Activated CD8-positive, alpha-beta memory T cell treated with anti-CD3 and anti-CD28 coated beads, Interleukin-2, amount 10 ng/mL, durations not matched to agents 7 days and 5 days (primary cell): ENCODE measurements at regions not wholly inside any gene's neighbourhood (a gene's known extent, or its start where the extent isn't known, plus 50 kb on each side); places are given as distances from the start of the nearest gene placed in this dataset.

ENCODE experiments used
- ATAC-seq: fragments of 150-1000 bp; cut with Tn5 transposase; one replicate; pipeline ENCODE4 v1.10.0; 2021; ENCODE audit warnings: moderate library complexity
- CTCF ChIA-PET: fragments of 350-600 bp; sonication (Branson Sonifier 250); formaldehyde crosslinking; loops from one replicate; lab custom pipeline; 2021; ENCODE audit warnings: antibody characterized with exemption; lab: Charles Lee
- DNase-seq: peaks from one replicate; pipeline ENCODE4 v3.0.0-alpha.2; 2020
- H3K27ac Mint-ChIP-seq: one replicate; pipeline ENCODE4 v1.8.0; 2021; ENCODE audit warnings: mild to moderate bottlenecking, mixed read lengths
- H3K27me3 Mint-ChIP-seq: one replicate; pipeline ENCODE4 v1.8.0; 2021; ENCODE audit warnings: mixed read lengths
- H3K36me3 Mint-ChIP-seq: one replicate; pipeline ENCODE4 v1.8.0; 2021; ENCODE audit warnings: mild to moderate bottlenecking, mixed read lengths
- H3K4me1 Mint-ChIP-seq: one replicate; pipeline ENCODE4 v1.8.0; 2021; ENCODE audit warnings: mixed read lengths
- H3K4me3 Mint-ChIP-seq: one replicate; pipeline ENCODE4 v1.8.0; 2021; ENCODE audit warnings: mild to moderate bottlenecking, moderate library complexity, mixed read lengths
- H3K9me3 Mint-ChIP-seq: one replicate; pipeline ENCODE4 v1.8.0; 2022; ENCODE audit warnings: low read depth, mixed read lengths

GRCh38 chr15:31163769-31164572 is 62.4 kb upstream of the TRPM1 start:
- no peak overlapping the region for H3K27ac Mint-ChIP-seq
- no peaks in the 10 kb centered on the region for H3K9me3 Mint-ChIP-seq
- no peak overlapping the region for H3K4me3 Mint-ChIP-seq
- peaks cover 6% of the 10 kb centered on the region for H3K27me3 Mint-ChIP-seq
- H3K36me3 Mint-ChIP-seq = no peaks in the 10 kb centered on the region
- ATAC-seq (no peak), DNase-seq (no peak)
- H3K4me1 Mint-ChIP-seq = peaks cover 21% of the 10 kb centered on the region
- CTCF ChIA-PET = no interaction called here

DNA sequence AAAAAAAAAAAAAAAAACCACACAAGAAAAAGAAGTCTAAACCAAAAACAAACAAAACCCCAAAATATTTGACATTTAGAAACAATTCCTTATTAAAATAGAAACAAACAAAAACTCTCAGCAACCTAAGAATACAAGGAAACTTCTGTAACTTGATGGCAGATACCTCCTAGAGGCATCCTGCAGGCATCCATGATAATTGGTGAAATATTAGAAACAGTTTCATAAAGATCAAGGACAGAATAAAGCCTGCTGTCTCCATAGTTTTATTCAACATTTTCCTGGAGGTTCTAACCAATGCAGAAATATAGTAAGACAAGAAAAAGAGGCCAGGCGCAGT is 63.0 kb upstream of the TRPM1 start:
- Mint-ChIP-seq H3K36me3 (no peaks in the 10 kb centered on the region), H3K27ac (no peak overlapping the region), H3K4me1 (peaks cover 21% of the 10 kb centered on the region), H3K4me3 (no peak overlapping the region), H3K27me3 (peaks cover 5% of the 10 kb centered on the region), H3K9me3 (no peaks in the 10 kb centered on the region)
- CTCF ChIA-PET = no interaction called here
- ATAC-seq (no peak), DNase-seq (no peak)

DNA sequence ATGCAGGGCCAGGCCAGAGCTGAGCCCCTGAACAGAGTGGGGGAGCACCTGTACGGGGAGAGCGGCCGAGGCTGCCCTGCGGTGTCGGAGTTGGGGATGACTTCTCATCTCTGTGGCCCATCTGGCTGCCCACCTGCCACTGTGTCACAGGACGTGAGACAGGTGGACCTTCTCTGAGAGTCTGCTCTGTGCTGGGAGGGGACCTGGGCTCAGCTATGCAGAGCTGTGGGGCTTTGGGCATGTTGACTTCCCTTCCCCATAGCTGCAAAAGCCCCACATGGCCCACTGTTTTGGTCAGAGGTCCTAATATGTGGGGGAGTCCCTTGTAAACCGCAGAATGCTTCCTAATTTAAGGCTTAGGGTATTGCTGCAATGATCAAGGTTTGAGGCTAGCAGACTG is 68.0 kb upstream of the TRPM1 start:
- no peaks in the 10 kb centered on the region for H3K36me3 Mint-ChIP-seq
- CTCF ChIA-PET = no interaction called here
- no peak for ATAC-seq
- H3K4me1 Mint-ChIP-seq = peaks cover 22% of the 10 kb centered on the region
- H3K9me3 Mint-ChIP-seq = no peaks in the 10 kb centered on the region
- H3K27ac Mint-ChIP-seq = no peak overlapping the region
- no peak overlapping the region for H3K4me3 Mint-ChIP-seq
- no peak for DNase-seq
- H3K27me3 Mint-ChIP-seq = peaks cover 4% of the 10 kb centered on the region

DNA sequence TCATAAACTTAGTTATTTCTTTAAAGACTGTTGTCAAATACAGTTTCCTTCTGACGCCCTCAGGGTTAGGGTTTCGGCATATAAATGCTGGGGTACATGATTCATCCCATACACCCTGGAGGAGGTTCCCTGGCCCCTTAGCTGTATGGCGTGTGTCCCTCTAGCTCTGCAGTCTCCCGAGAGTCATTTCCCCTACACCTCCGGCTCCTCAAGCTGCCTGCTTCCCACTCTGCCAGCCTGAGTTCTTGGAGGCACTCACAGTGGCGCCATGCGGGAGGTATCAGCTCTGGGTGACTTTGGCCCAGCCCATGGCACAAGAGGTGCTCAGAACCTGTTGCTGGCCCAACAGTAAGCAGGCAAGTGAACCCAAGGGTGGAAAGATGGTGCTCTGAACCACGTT is 70.2 kb upstream of the TRPM1 start:
- no peak overlapping the region for H3K27ac Mint-ChIP-seq
- H3K4me3 Mint-ChIP-seq = no peak overlapping the region
- DNase-seq = no peak
- no peaks in the 10 kb centered on the region for H3K9me3 Mint-ChIP-seq
- no peaks in the 10 kb centered on the region for H3K36me3 Mint-ChIP-seq
- CTCF ChIA-PET = interaction anchor here (1.0 kb wide), 1 partner anchor 268 kb away, joined by 3 read pairs; the partner anchor contains the start of gene FAN1
- no peaks in the 10 kb centered on the region for H3K27me3 Mint-ChIP-seq
- H3K4me1 Mint-ChIP-seq = peaks cover 19% of the 10 kb centered on the region
- ATAC-seq = no peak

DNA sequence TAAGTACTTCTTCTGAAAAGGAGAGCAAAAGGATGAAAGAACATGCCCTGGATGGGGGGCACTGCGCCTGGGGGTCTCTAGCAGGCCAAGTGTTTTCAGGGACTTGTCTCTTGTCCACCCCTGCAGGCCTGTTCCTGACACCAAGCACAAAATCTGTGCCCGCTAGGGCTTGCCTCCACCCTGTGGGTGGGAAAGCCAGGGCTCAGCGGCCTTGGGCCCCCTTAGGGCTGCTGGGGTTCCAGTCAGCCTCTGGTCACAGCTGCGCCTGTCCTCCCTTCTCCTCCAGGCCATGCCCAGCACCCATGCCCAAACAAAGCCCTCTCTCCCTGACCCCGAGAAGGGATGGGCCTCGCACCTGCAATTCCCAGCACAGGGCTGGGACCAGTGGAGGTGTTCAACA is 71.1 kb upstream of the TRPM1 start:
- H3K27ac Mint-ChIP-seq = no peak overlapping the region
- no peaks in the 10 kb centered on the region for H3K9me3 Mint-ChIP-seq
- H3K4me3 Mint-ChIP-seq = no peak overlapping the region
- H3K36me3 Mint-ChIP-seq = no peaks in the 10 kb centered on the region
- peaks cover 13% of the 10 kb centered on the region for H3K4me1 Mint-ChIP-seq
- DNase-seq (no peak), ATAC-seq (no peak)
- CTCF ChIA-PET = interaction anchor here (1.0 kb wide), 1 partner anchor 269 kb away, joined by 3 read pairs; the partner anchor contains the start of gene FAN1
- no peaks in the 10 kb centered on the region for H3K27me3 Mint-ChIP-seq

- DNase-seq = no peak
- H3K36me3 Mint-ChIP-seq = no peaks in the 10 kb centered on the region
- no peak overlapping the region for H3K4me3 Mint-ChIP-seq
- peaks cover 1% of the 10 kb centered on the region for H3K4me1 Mint-ChIP-seq
- CTCF ChIA-PET = no interaction called here
- no peak for ATAC-seq
- H3K9me3 Mint-ChIP-seq = no peaks in the 10 kb centered on the region
- H3K27ac Mint-ChIP-seq = no peak overlapping the region
- H3K27me3 Mint-ChIP-seq = no peaks in the 10 kb centered on the region
Observed at GRCh38 chr15:31173790-31174450, 72.4 kb upstream of the TRPM1 start.

DNA sequence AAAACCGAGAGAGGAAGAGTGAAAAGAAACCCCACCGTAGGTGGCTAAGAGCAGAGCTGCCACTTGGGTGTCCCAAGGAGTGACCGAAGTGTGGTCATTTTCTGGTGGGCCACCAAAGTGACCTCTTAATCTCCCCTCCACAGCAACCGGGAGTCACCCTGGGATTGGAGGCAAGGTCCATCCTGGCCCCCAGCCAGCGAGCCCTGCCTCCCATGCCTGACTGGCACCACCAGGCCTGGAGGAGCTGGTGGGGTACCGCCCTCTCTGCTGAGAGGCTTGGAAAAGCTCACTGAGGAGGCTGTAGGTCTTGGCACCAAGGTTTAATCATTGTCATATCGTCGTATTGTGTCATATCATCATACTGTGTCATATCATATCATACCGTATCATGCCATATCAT is 74.0 kb upstream of the TRPM1 start:
- Mint-ChIP-seq H3K27me3 (no peaks in the 10 kb centered on the region), H3K4me3 (no peak overlapping the region), H3K4me1 (peaks cover 3% of the 10 kb centered on the region), H3K27ac (no peak overlapping the region), H3K36me3 (peaks cover under 1% of the 10 kb centered on the region), H3K9me3 (peaks cover 3% of the 10 kb centered on the region)
- ATAC-seq = no peak
- DNase-seq = no peak
- CTCF ChIA-PET = no interaction called here

GRCh38 chr15:31177951-31178350 is 76.4 kb upstream of the TRPM1 start:
- CTCF ChIA-PET = no interaction called here
- H3K4me1 Mint-ChIP-seq = peaks cover 3% of the 10 kb centered on the region

GRCh38 chr15:31178705-31179104 is 77.2 kb upstream of the TRPM1 start:
- Mint-ChIP-seq H3K4me3 (no peak overlapping the region), H3K27me3 (peaks cover 7% of the 10 kb centered on the region), H3K9me3 (peaks cover 5% of the 10 kb centered on the region), H3K4me1 (peaks cover 3% of the 10 kb centered on the region), H3K36me3 (peaks cover 2% of the 10 kb centered on the region), H3K27ac (no peak overlapping the region)
- CTCF ChIA-PET = no interaction called here
- DNase-seq (no peak), ATAC-seq (no peak)

More at GRCh38 chr15:31177951-31178350, 76.4 kb upstream of the TRPM1 start:
- H3K36me3 Mint-ChIP-seq = peaks cover 2% of the 10 kb centered on the region
- peaks cover 3% of the 10 kb centered on the region for H3K27me3 Mint-ChIP-seq
- DNase-seq = no peak
- no peak for ATAC-seq
- no peak overlapping the region for H3K4me3 Mint-ChIP-seq
- no peak overlapping the region for H3K27ac Mint-ChIP-seq
- peaks cover 5% of the 10 kb centered on the region for H3K9me3 Mint-ChIP-seq

- CTCF ChIA-PET = no interaction called here
- DNase-seq = no peak
- H3K4me3 Mint-ChIP-seq = no peak overlapping the region
- ATAC-seq = no peak
- no peak overlapping the region for H3K27ac Mint-ChIP-seq
- peaks cover 3% of the 10 kb centered on the region for H3K4me1 Mint-ChIP-seq
- H3K36me3 Mint-ChIP-seq = peaks cover 2% of the 10 kb centered on the region
- peaks cover 5% of the 10 kb centered on the region for H3K9me3 Mint-ChIP-seq
- peaks cover 7% of the 10 kb centered on the region for H3K27me3 Mint-ChIP-seq
Observed at GRCh38 chr15:31179693-31180092, 78.2 kb upstream of the TRPM1 start.

GRCh38 chr15:31193291-31193690 is 91.8 kb upstream of the TRPM1 start:
- no peak overlapping the region for H3K27ac Mint-ChIP-seq
- no peak for DNase-seq
- no peaks in the 10 kb centered on the region for H3K4me1 Mint-ChIP-seq
- peaks cover 16% of the 10 kb centered on the region for H3K27me3 Mint-ChIP-seq
- peaks cover 5% of the 10 kb centered on the region for H3K36me3 Mint-ChIP-seq
- no peak for ATAC-seq
- peaks cover 9% of the 10 kb centered on the region for H3K9me3 Mint-ChIP-seq
- CTCF ChIA-PET = interaction anchor here (0.9 kb wide), 1 partner anchor 425 kb away, joined by 3 read pairs; no protein-coding TSS in a partner anchor
- H3K4me3 Mint-ChIP-seq = no peak overlapping the region

DNA sequence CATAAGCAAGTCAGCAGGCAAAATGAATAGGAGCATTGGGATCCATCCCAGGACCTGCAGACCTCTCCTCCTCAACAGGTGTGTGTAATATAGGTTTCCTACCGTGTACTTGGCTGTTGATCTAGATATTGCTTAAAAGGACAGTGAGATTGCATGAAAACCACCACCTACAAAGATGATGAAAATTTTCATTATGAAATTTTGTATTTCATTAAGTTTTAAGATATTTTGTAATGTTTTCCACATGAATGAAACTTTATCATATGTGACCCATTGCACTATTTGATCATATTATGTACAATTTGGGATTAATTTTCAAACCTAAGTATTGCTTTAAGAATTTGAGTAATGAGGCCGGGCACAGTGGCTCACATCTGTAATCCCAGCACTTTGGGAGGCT is 94.3 kb upstream of the TRPM1 start:
- ATAC-seq (no peak), DNase-seq (no peak)
- Mint-ChIP-seq H3K4me3 (no peak overlapping the region), H3K27me3 (peaks cover 15% of the 10 kb centered on the region), H3K36me3 (no peaks in the 10 kb centered on the region), H3K27ac (no peak overlapping the region), H3K9me3 (no peaks in the 10 kb centered on the region), H3K4me1 (peaks cover 5% of the 10 kb centered on the region)
- CTCF ChIA-PET = no interaction called here

GRCh38 chr15:31197497-31198414 is 96.2 kb upstream of the TRPM1 start:
- H3K27ac Mint-ChIP-seq = no peak overlapping the region
- CTCF ChIA-PET = interaction anchor here (0.7 to 2.0 kb wide), 7 partner anchors 8 to 396 kb away, joined by 3 to 10 read pairs (median 3); partner anchors contain the start of gene FAN1
- DNase-seq = peak; percentile 56
- peaks cover 5% of the 10 kb centered on the region for H3K4me1 Mint-ChIP-seq
- H3K9me3 Mint-ChIP-seq = no peaks in the 10 kb centered on the region
- H3K27me3 Mint-ChIP-seq = peaks cover 15% of the 10 kb centered on the region
- no peak for ATAC-seq
- H3K36me3 Mint-ChIP-seq = no peaks in the 10 kb centered on the region
- no peak overlapping the region for H3K4me3 Mint-ChIP-seq
